ENCODE measurements at regions not wholly inside any gene's neighbourhood (a gene's known extent, or its start where the extent isn't known, plus 50 kb on each side); places are given as distances from the start of the nearest gene placed in this dataset.

DNA sequence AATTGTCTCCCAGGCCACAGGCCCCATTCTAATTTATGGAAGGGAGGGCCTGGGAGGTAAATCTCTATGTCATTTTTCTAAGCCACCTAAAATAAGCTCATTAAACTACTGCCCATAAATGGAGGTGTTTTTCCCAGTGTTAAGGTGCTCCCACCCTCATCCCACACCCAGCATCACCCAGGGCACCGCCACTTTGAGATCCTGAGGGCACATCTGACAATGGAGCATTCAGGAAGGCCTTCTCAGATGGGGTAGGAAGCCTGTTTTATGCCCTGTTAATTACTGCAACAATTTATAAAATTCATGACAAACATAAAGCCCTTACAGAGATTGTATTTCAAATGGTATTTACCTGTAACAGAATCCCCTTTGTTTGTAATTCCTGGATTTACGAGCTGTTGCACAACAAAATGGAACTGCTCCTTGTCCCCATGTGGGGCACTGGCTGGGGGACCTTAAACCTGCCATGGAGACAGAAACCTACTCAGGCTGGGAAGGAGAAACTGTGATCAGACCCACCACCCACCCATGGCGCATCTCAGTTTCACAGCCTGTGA lies 319.5 kb upstream of the USP24 start:
- TF ChIP-seq, protein P1, sequence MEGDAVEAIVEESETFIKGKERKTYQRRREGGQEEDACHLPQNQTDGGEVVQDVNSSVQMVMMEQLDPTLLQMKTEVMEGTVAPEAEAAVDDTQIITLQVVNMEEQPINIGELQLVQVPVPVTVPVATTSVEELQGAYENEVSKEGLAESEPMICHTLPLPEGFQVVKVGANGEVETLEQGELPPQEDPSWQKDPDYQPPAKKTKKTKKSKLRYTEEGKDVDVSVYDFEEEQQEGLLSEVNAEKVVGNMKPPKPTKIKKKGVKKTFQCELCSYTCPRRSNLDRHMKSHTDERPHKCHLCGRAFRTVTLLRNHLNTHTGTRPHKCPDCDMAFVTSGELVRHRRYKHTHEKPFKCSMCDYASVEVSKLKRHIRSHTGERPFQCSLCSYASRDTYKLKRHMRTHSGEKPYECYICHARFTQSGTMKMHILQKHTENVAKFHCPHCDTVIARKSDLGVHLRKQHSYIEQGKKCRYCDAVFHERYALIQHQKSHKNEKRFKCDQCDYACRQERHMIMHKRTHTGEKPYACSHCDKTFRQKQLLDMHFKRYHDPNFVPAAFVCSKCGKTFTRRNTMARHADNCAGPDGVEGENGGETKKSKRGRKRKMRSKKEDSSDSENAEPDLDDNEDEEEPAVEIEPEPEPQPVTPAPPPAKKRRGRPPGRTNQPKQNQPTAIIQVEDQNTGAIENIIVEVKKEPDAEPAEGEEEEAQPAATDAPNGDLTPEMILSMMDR (IDR thresholded peaks at IDR 0.05; ENCODE audit: low read depth, low read length) = no peak
- no peak for TF ChIP-seq EZH2phosphoT487 (IDR thresholded peaks at IDR 0.05; ENCODE audit: low read depth)

Measured in OCI-LY3 (cell line).